K562 (cell line): ENCODE measurements at regions not wholly inside any gene's neighbourhood (a gene's known extent, or its start where the extent isn't known, plus 50 kb on each side); places are given as distances from the start of the nearest gene placed in this dataset.

Experiments used
- CTCF ChIP-seq, 3 experiments: IDR thresholded peaks in 2 of 3; conservative IDR thresholded peaks in 1 of 3; 2 replicates each; pipeline ENCODE4 v1.5.1; 2011 to 2012; ENCODE audit warnings: low read length in 3 of 3, mild to moderate bottlenecking in 3 of 3, control low read depth in 2 of 3, improper control_type of control experiment in 1 of 3, inconsistent platforms in 1 of 3, low read depth in 1 of 3, mixed read lengths in 1 of 3, moderate library complexity in 1 of 3; ENCODE audit not compliant: insufficient read depth in 2 of 3
- FOXO4 ChIP-seq: fragments of 450-650 bp; formaldehyde crosslinking; IDR thresholded peaks from 2 replicates; pipeline ENCODE4 v1.4.0; 2020; ENCODE audit warnings: mild to moderate bottlenecking, moderate library complexity
- GMEB1 ChIP-seq: fragments of 250-450 bp; sonication (Bioruptor Pico); IDR thresholded peaks from 2 replicates; pipeline ENCODE4 v1.4.0; 2020; ENCODE audit warnings: mild to moderate bottlenecking
- POLR2AphosphoS5 ChIP-seq: IDR thresholded peaks from 2 replicates; pipeline ENCODE4 v1.6.1; 2011; ENCODE audit warnings: mild to moderate bottlenecking, low read depth, low read length, moderate library complexity; ENCODE audit not compliant: control insufficient read depth, insufficient read depth
- TAF7 ChIP-seq: fragments of 450-650 bp; IDR thresholded peaks from 2 replicates; pipeline ENCODE4 v1.6.1; 2016; ENCODE audit warnings: missing genetic modification characterization, missing compliant biosample characterization

GRCh38 chr1:47501069-47501468, 63.2 kb downstream of the FOXD2 start:
- TF ChIP-seq GMEB1 (CRISPR knock-in tag) (no peak), TAF7 (tag) (no peak), FOXO4 (CRISPR knock-in tag) (no peak), CTCF (IDR thresholded peaks at IDR 0.05 in 2 of 3, conservative IDR thresholded peaks at IDR 0.05 in 1 of 3; ENCODE audit: insufficient read depth in 2 of 3, low read depth in 1 of 3, low read length in 3 of 3) (no peak), POLR2AphosphoS5 (no peak)
